Embryonic facial prominence (tissue), 1 donor: ENCODE measurements at regions not wholly inside any gene's neighbourhood (a gene's known extent, or its start where the extent isn't known, plus 50 kb on each side); places are given as distances from the start of the nearest gene placed in this dataset.

Experiments used
- DNase-seq: peaks from one replicate; pipeline ENCODE4 v3.0.0-alpha.2; 2016; ENCODE audit errors: extremely low spot score

DNA sequence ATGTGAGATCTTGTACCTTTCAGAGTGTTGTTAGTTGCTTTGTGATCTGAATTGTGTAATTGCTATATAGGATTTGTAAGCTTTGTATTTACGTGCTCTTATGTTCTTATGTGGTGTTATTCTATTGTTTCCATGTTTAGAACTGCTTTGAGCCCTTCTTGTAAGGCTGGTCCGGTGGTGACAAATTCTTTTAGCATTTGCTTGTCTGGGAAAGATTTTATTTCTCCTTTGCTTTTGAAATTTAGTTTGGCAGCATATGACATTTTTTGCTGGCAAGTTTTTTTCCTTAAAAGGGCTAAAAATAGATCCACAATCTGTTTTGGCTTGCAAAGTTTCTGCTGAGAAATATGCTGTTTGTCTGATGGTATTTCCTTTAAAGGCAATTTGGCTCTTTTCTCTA lies 1089.2 kb upstream of the PCDH9 start:
- no peak for DNase-seq

DNA sequence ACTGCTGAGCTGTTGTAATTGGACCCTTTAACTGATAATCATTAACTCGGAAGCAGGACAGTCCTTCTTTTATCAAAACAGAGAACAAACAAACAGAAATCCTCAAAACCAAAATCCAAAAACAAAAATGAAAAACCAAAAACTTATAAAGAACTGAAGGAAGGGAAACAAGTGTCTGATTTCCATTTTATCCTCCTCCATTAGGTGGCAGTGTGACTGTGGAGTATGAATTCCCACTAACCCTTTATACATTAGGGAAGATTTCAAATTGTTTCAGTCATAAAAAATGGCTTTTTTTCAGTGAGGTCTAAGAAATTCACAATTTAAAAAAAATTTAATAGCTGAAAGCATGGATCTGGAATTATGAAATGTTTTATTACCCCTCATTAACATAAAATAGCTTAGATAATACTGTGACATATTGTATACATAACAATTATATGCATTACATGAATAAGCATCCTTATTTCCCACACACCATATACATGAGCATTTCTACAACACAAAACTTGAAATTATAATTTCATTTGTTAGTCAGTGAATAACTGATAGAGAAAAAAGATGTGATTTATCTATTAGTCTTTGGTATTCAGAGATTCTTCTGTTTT lies 1074.3 kb upstream of the PCDH9 start:
- no peak for DNase-seq

DNA sequence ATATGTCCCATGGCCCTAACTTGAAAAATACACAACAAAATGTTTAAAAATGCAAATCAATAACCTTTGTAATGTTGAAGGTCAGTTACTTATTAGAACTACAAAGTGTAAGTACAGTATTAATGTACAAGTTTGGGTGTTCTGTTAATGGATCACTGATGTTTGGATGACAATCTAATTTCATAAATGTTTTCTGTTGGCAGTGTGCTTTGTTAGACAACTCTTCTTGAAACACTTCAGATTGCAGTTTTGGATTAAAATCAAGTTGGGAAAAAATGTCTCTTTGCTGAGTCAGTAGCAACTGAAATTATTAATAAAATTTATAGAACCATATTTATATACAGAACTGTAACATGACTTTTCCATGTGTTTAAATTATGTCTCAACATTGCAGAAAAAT lies 1063.5 kb upstream of the PCDH9 start:
- no peak for DNase-seq

DNA sequence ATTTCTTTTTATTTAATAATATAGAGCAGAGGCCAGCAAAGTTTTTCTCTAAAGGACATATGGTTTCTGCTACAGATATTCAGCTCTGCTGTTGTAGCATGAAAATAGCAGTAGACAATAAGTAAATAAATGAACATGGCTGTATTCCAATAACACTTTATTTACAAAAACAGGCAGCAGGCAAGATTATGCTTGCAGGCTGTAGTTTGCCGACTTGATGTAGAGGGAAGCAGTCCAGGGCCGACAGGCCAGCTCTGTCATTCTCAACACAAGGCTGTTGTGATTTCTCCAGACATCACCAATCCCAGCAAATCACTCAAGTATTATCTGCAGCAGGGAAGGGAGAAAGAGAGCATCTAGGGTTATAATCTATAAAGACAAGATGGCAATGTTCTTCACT lies 1062.5 kb upstream of the PCDH9 start:
- DNase-seq = no peak

DNA sequence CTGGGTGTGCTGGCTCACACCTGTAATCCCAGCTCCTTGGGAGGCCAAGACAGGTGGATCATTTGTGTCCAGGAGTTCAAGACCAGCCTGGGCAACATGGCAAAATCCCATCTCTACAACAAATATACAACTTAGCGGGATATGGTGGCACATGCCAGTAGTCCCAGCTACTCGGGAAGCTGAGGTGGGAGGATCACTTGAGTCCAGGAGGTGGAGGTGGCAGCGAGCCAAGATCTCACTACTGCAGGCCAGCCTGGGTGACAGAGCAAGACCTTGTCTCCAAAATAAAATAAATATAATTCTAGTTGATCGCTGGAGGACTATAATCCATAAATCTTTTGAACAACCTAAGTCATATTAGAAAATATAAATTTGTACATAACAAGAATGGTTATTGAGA lies 1061.5 kb upstream of the PCDH9 start:
- DNase-seq = no peak

DNA sequence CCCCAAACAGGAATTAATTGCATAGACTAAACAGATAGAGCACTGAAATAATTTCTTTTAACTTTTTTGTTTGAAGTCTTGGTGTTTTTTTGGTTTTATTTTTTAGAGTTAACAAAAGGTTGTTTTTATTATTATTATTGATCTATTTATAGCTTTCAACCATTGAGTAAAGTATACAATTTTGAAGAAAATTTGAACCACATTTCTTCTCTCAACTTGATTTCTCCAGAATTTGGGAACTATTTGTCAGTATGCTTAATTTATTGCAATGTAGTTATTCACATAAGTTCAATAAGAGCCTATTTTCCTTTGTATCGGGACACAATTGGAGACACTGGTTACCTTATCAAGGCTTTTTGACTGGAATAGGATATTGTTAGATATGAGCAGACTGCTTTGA lies 1045.6 kb upstream of the PCDH9 start:
- no peak for DNase-seq

DNA sequence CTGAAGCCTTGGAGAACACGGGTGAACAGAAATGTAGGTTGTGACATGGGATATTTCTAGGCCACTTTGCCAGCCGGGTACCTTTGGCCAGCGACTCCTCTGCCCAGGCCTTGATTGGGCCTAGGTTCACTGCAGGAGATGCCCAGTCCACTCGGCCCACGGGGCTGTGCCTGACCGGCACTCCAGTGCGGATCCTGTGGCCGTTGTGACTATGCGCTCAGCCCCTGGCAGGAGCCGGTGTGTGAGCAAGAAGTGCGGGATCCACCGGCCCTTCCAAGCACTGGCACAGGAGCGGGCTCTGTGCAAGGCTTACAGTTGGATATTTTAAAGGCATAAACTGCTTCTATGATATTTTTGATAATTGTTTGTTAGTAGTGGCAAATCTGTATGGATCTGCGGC lies 1042.5 kb upstream of the PCDH9 start:
- DNase-seq = no peak

DNA sequence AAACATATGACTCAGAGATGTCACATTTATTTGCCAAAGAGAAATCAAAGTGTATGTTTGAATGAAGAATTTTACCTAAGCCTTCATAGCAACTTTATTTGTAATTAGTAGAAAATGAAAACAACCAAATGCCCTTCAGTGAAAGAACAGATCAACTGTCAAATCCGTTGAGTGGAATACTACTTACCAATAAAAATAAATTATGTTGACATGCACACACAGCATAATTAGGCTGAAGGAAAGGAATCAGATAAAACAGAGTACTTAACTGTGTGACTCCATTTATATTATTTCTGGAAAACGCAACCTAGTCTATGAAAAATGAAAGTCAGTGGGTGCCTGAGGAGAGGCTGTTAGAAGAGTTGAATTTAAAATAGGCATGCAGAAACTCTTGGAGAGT lies 1034.6 kb upstream of the PCDH9 start:
- no peak for DNase-seq

DNA sequence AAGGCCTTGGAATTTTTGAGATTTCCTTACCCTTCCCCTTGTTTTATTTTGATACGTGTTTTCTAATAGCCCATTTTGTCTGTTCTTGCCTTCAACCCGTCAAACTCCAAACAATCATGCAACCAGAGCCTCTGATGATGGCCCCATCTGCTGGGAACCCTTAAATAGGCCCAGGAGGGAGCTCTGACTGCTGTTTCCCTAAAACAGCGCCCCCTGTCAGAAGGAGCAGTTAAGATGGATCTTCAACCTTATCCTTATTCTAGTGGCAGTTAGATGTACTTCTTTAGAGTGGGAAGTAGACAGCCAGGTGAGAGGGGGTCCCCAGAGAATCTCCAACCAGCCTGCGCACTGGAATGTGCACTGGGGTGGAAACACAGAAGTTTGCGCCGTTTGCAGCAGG lies 1031.0 kb upstream of the PCDH9 start:
- DNase-seq = no peak

DNA sequence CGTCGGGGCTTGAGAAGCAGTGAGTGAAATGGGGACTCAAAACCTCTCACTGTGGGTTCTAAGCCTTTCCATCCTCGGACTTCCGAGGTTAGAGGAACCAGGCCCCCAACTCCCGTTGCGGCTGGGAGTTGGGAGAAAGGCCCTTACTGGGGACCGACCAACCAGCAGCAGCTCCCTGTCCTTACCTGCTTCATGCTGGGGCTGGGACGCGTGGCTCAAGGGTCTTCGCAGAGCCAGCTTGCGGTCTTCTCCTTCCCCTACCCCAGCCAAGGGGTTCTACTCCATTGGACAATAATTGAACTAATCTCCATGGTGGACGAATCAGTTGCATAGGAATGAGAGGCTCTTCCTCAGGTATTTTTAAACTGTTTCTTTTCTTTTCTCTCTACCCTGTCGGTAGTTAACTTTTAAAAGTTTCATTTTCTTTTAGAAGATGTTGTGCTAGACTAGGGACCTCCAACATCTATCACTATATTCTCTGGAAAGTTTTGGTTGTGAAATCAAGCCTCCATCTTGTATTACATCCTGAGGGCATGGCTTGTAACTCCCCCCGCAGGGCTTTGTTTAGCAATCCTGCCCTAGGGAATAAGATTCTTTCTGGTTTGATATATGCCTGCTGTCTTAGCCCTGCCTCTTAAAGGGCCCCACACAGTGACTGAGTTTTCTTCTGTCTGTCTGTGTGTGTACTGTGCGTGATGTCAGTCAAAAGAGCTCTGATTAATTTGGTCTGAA lies 1027.1 kb upstream of the PCDH9 start:
- no peak for DNase-seq

DNA sequence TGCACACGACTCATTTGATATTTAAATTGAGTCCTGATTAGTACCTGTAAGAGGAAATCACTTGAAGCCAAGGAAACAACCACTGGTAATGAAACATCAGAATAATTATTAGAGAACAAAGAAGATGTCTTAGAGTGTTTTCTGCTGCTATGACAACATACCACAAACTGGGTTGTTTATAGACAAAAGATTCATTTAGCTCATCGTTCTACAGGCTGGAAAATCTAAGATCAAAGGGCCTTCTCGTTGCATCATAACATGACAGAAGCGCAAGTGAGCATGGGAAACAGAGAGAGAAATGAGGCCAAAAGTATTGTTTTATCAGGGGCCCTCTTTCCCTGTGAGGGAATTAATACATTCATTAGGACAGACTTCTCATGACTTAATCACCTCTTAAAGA lies 1024.0 kb upstream of the PCDH9 start:
- DNase-seq = no peak

DNA sequence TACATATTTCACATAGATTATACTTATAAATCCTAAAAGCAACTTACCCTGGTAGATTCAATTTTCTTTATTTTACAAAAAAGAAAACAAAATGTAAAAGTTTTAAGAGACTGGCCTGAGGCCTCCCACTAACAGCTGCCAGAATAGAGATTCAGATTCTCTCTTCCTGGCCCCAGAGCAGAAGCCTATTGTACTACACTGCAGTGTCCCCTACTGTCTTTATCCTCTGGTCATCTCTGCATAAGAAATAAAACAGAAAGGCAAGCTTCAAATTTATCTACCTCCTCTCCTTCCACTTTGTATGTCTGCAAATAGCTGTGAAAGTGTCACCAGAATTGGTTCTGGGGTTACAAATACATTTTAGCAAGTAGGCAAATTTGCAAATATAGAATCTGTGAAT lies 1004.1 kb upstream of the PCDH9 start:
- no peak for DNase-seq

DNA sequence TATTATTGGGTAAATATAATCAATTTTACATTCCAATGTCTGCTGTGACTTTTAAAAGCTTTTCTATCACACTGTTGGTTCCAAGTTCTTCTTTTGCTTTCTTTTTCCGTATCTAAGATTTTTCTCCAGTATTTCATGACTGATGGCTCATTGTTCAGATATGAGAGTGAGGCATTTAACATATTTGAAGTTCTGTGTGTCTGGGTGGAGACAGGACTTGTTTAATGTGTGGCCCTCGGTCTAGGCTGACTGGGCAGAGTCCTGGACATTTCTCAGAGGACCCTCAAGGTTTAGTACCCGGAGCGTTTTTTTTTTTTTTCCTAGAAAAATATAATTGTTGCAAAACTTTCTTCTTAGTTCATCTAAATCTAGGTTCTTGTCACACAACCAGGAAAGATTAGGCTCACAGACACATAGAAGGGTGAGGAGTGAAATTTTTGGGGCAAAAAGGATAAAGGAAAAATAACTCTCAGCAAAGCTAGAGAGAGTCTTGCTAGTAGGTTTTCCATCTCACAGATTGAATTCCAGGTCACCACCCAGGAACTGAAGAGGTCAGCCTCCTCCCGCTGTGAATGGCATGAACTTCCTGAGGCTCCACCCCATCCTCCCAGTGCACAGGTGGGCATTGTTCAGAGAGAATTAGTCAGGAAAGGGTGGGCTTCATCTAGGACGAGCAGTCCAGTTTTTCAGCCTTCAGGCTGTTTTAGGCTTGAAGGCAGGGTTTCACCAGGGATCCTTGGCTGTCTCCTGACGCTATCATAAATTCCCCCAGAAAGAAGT lies 1002.4 kb upstream of the PCDH9 start:
- no peak for DNase-seq

DNA sequence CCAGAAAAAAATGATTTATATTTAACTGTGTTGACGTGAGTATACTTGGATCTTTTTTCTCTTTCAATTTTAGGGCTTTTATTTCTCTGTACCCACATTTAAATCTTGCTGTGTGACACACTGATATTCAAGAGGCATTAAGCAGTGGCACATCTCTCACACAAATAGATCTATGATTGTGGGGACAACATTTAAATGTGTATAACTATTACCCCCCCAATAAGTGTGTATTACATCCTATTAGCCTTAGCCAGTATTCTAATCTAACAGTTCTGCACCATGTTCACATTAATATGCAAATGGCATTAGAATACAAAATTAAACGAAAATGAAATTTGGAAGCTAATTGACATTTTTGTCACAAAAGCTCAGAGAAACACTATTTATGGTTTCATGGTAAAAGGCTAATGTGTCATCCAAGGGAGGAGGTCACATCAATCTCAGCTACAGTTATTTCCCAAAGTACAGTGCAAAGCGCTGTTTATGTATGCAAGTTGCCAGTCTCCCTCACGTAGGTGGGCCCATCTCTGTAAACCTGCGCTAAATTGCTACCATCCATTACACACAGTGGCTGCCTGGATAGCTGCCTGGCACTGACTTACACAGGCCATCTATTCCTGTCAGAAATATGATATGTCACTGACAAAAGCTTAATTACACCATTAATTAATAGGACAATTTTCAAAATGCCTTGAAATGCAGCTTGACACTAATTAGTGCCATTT lies 984.7 kb upstream of the PCDH9 start:
- no peak for DNase-seq

DNA sequence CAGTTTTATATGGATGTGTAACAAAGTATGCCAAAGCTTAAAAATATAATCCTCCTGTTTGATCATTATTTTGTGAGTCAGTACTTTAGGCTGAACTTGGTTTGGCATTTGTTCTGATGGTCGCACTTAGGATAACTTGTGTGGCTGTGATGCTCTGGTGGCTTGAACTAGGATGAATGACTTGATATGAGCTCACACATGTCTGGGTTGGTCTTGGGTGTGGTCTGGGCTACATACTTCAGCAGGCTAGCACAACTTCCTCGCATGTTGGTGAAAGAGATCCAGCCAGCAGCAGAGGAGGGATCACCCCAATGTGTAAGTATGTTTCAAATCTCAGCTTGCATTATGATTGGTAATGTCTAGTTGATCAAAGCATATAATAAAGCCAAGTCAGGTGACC lies 969.1 kb upstream of the PCDH9 start:
- DNase-seq = no peak

DNA sequence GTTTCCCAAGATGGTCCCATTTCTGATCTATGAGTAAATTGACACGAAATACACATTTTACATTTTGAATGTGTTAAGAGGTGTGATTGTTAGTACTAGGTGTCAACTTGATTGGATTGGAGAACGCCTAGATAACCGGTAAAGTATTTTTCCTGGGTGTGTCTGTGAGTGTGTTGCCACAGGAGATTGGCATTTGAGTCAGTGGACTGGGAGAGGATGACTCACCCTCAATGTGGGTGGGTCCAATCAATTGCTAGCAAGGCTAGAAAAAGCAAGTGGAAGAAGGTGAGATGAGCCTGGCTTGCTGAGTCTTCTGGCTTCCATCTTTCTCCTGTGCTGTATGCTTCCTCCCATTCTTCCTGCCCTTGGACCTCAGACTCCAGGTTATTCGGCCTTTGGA lies 960.7 kb upstream of the PCDH9 start:
- no peak for DNase-seq

DNA sequence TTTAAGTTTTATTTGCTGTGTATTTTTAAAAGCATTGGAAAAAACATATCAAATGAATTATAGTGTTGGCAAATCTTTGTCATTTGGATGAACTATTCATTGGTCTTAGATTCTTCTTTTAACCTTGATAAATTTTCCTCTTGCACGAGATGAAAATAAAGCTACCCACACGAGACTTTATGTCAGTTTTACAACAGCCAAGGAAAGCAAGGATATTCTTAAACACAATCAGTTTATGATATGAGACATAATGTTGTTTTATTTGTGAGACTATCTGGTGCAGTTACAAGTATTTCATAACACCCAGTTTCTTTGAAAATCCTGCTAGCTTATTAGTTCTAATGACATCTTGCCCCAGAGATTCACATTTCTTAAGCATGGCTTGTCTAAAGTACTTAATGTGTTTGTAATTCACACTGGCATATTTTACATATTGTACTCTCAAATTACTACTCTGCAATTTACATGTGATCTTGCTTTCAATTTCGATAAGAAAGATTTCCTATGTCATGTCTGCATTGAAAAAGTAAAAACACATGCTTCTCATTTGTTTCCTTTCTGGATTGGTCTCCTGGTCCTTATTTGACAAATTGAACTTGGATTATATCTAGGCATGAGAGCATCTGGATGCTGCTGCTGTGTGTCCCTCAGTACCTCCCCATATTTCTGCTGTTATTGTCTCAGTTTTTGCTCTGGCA lies 955.5 kb upstream of the PCDH9 start:
- DNase-seq = no peak

DNA sequence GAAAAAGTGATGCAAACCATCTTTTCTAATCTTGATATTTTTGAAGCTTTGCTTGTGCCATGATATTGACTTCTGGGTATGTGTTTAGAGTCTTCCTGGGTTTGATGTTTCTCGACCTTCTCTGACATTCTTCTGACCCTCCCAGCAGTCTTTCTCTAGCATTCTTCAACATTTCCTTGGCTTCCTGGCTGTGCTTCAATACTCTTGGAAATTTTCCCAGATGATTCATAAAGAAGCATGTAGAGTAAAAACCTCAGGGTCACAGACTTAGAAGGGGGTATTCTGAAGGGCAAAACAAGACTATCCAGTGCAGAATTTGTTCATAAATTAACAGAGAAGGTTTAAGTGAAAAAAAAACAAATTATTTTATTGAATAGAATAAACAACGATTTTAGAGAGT lies 946.3 kb upstream of the PCDH9 start:
- no peak for DNase-seq

DNA sequence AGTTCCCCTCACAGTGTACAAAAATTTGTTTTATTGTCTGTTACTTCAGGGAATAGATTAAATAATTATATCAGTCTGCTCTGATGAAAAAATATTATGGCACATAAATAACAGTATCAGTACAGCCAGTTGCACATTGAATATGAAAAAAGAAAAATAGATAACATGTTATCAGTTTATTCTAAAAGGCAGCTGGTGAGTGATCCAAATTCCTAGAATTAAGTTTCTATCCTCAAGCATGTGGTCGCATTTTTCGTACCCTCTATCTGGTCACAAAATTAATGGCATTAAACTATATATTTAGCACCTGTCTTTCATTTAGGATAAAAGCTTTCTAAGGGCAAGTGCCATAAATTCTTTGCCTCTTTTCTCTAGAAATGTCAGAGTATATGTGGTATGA lies 944.8 kb upstream of the PCDH9 start:
- no peak for DNase-seq

DNA sequence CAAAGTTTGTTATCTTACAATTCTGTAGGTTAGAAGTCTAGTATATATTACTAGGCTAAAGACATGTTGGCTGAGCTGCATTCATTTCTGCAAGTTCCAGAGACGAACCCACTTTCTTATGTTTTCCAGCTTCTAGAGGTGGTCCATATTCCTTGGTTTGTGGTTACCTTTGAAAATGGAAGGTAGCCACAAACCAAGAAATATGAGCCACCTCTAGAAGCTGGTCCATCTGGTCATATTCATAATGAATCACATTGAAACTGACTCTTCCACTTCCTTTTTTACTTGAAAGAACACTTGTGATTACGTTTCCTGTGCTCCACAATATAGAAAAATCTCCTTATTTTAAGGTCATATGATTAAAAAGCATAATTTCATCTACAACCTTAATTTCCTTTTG lies 943.0 kb upstream of the PCDH9 start:
- no peak for DNase-seq

DNA sequence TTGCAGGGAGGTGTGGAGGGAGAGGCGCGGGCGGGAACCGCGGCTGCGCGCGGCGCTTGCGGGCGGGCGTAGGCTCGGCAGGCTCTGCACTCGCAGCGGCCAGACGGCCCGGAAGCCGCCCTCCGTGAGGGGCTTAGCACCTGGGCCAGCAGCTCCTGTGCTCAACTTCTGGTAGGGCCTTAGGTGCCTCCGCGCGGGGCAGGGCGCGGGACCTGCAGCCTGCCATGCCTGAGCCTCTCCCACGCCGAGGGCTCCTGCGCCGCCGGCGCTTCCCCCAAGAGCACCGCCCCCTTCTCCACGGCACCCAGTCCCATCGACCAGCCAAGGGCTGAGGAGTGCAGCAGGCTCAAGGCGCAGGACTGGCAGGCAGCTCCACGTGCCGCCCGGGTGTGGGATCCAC lies 940.8 kb upstream of the PCDH9 start:
- no peak for DNase-seq

DNA sequence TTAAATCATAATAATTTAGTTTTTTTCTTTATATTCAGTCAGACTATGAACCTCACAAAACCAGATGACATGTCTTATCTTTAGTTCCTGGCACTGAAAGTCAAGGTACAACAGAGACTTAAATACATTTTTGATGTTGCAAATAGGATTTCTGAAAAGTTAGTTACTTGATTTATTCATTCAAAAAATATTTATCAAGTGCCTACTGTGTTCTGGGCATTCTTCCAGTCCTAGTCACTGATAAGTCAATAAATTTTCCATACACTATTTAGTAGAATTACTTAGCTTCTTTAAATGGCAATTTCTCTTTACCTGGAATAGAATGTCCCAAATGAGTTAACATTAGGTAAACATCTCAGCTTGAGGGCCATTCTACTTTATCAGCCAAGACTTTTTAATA lies 938.3 kb upstream of the PCDH9 start:
- no peak for DNase-seq
